GM12872 (cell line): ENCODE measurements at regions not wholly inside any gene's neighbourhood (a gene's known extent, or its start where the extent isn't known, plus 50 kb on each side); places are given as distances from the start of the nearest gene placed in this dataset.

Source experiments
- CTCF ChIP-seq: IDR thresholded peaks from 3 replicates; pipeline ENCODE4 v1.5.1; 2011; ENCODE audit warnings: low read depth, mild to moderate bottlenecking, low read length, moderate library complexity; ENCODE audit not compliant: insufficient read depth

GRCh38 chr2:120803764-120804335 lies 68.2 kb downstream of the GLI2 start:
- no peak for TF ChIP-seq CTCF

GRCh38 chr2:120804459-120804858 lies 68.8 kb downstream of the GLI2 start:
- TF ChIP-seq CTCF: no peak

- TF ChIP-seq CTCF: no peak
These were observed 69.3 kb downstream of the GLI2 start for GRCh38 chr2:120805011-120805410.

- TF ChIP-seq CTCF: no peak
These were observed 69.9 kb downstream of the GLI2 start for GRCh38 chr2:120805602-120806001.

- no peak for TF ChIP-seq CTCF
These were observed 72.1 kb downstream of the GLI2 start for GRCh38 chr2:120807751-120808150.

GRCh38 chr2:120809151-120809550 lies 73.5 kb downstream of the GLI2 start:
- TF ChIP-seq CTCF: no peak

GRCh38 chr2:120809609-120810440 lies 74.2 kb downstream of the GLI2 start:
- no peak for TF ChIP-seq CTCF
